Subcutaneous abdominal adipose tissue (tissue), 5 donors: ENCODE measurements at regions not wholly inside any gene's neighbourhood (a gene's known extent, or its start where the extent isn't known, plus 50 kb on each side); places are given as distances from the start of the nearest gene placed in this dataset.

ENCODE experiments used
- H3K27ac ChIP-seq: one replicate; pipeline ENCODE4 v1.7.0; 2013; ENCODE audit warnings: low read depth, mild to moderate bottlenecking, inconsistent platforms, low read length, moderate library complexity
- H3K27me3 ChIP-seq, 5 donors: one replicate each; pipeline ENCODE4 v1.7.0; 2013; ENCODE audit warnings: low read length in 5 of 5, inconsistent platforms in 1 of 5; ENCODE audit not compliant: control insufficient read depth in 5 of 5, insufficient read depth in 4 of 5
- H3K36me3 ChIP-seq, 5 donors: one replicate each; pipeline ENCODE4 v1.7.0; 2013; ENCODE audit warnings: low read length in 5 of 5; ENCODE audit not compliant: control insufficient read depth in 5 of 5, insufficient read depth in 5 of 5
- H3K4me1 ChIP-seq, 5 donors: one replicate each; pipeline ENCODE4 v1.7.0; 2013; ENCODE audit warnings: low read length in 5 of 5, mild to moderate bottlenecking in 3 of 5, moderate library complexity in 1 of 5; ENCODE audit not compliant: control insufficient read depth in 5 of 5, insufficient read depth in 5 of 5
- H3K4me3 ChIP-seq, 5 donors: one replicate each; pipeline ENCODE4 v1.7.0; 2013; ENCODE audit warnings: low read length in 5 of 5, low read depth in 1 of 5
- H3K9ac ChIP-seq, 5 donors: one replicate each; pipeline ENCODE4 v1.7.0; 2013; ENCODE audit warnings: low read length in 5 of 5, mild to moderate bottlenecking in 4 of 5, moderate library complexity in 3 of 5
- H3K9me3 ChIP-seq, 5 donors: one replicate each; pipeline ENCODE4 v1.7.0; 2013; ENCODE audit warnings: low read length in 5 of 5; ENCODE audit not compliant: control insufficient read depth in 5 of 5
- donor health status: healthy.
- donor health status: healthy.
- donor health status: healthy.
- donor health status: healthy.
- donor health status: healthy.

DNA sequence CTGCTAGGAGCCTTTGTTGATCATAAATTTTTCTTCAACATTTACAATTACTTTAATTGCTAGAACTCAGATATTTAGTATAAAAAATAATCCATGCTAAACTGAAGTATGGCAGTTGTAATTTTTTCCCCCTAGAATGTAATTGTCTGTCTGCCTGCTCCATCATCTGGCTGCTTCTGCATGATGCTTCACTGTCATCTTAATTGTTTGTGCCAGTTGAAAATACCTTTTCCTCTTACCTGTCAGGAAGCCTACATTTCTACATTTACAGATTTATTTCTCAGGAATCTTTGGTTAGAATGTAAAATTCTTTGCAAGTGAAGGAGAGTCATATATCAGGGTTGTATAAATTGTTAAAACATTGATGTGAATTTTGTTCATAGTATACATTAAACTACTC lies 348.6 kb downstream of the GRXCR1 start:
- H3K36me3 ChIP-seq = no peaks in the 10 kb centered on the region
- H3K27ac ChIP-seq = no peak overlapping the region
- no peaks in the 10 kb centered on the region for H3K9me3 ChIP-seq
- no peak overlapping the region for H3K4me3 ChIP-seq
- H3K27me3 ChIP-seq = no peaks in the 10 kb centered on the region
- H3K4me1 ChIP-seq = no peaks in the 10 kb centered on the region
- H3K9ac ChIP-seq = no peak overlapping the region

DNA sequence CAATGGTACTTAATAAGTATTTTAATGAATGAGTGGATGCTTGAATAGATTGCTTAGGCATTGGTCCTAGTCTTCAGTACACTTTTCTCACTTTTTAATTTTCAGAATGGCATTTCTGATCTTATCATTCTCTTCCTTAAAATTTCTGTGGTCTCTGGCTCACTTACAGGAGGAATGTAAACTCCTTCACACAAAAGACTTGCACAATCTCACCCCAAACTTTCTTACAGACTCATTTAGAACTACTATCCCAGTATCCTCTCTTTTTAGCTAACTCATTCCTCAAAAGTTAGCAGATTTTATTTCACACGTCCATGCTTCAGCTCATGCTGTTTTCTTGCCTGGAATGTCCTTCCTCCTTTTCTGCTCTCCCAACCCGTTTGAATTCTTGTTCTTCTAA lies 350.1 kb downstream of the GRXCR1 start:
- no peaks in the 10 kb centered on the region for H3K4me1 ChIP-seq
- no peaks in the 10 kb centered on the region for H3K36me3 ChIP-seq
- no peaks in the 10 kb centered on the region for H3K27me3 ChIP-seq
- no peak overlapping the region for H3K27ac ChIP-seq
- no peak overlapping the region for H3K4me3 ChIP-seq
- no peak overlapping the region for H3K9ac ChIP-seq
- no peaks in the 10 kb centered on the region for H3K9me3 ChIP-seq

DNA sequence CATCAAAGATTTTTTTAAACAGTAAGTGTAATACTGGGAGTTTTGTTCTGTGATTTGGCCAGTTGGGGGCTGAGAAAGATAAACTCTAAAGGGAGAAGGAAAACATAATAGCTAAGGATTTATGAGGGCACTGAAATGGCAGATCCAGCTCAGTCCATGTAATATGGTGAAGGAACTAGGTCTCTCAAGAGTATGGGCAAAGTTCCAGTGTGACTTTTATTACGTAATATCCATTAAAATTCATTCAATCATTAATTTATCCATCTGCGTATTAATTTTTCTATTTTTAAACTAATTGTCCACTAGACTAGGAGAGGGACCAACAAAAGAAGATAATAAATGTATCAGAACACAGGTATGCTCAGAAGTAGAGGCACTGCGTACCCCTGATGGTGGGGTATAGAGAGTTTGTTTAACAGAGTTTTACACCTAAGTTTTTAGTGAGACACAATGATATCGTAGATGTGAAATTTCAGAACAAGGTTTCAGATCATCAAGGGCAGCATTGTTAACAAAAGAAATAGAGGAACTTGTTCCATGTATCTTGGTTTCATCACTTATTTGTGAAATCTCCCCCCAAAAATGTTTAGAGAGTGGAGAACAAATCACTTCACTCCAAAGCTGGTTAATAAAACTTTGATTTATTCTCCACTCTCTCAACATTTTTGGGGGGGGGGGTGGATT lies 351.1 kb downstream of the GRXCR1 start:
- H3K27me3 ChIP-seq = no peaks in the 10 kb centered on the region
- no peak overlapping the region for H3K27ac ChIP-seq
- no peak overlapping the region for H3K9ac ChIP-seq
- H3K9me3 ChIP-seq = no peaks in the 10 kb centered on the region
- H3K4me3 ChIP-seq = no peak overlapping the region
- no peaks in the 10 kb centered on the region for H3K4me1 ChIP-seq
- H3K36me3 ChIP-seq = no peaks in the 10 kb centered on the region

DNA sequence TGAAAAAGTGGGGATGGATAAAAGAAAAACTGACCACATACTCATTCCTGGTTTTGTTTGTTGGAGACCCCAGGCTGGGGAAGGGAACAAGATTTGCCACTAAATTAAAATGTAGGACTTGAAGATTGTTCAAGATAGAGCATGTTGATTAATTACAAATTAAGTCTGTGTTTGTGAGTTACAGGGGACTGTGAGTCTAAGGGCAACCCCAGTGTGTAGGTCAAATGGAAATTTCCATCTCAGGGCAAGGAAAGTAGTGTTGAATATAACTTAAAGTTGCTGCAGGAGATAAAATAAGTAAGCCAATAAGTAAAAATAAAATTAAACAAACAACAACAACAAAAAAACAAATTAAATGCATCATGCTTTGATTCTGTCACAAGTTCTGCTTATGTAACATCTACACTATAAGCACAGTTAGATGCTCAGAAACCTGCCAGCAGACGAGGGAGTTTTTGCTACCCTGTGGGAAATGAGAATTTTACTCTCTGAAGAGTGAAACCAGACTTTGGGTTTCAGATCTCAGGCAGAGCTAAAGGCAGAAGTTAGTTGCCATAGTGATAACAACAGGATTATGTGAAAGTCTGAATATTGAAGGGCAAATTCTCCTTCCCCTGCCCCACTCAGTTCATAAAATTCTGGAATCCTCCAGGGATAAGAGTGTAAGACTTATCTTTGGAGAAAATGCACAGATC lies 352.3 kb downstream of the GRXCR1 start:
- no peaks in the 10 kb centered on the region for H3K4me1 ChIP-seq

DNA sequence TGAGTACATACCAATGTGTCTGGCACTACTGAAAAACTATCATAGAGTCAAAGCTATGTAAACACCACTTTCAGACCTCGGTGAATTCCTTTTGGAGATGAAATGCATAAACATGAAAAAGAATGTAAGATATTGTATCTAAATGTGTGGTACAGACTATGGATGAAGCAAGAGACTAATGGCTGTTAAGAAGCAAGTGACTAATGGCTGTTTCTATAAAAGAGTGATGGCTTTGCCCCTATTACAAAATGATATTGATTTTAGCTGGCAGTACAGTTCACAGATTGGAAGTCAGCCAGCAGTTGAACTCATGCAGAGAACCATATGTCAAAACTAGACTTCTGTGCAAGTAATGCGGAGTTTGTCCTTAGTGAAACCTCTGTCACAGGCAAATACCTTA lies 359.3 kb downstream of the GRXCR1 start:
- Histone ChIP-seq H3K27me3 (no peaks in the 10 kb centered on the region), H3K9ac (no peak overlapping the region), H3K4me1 (no peaks in the 10 kb centered on the region), H3K27ac (no peak overlapping the region), H3K36me3 (no peaks in the 10 kb centered on the region), H3K4me3 (no peak overlapping the region), H3K9me3 (peaks cover 0 to 5% (median 0%) of the 10 kb centered on the region in 5 donors)

More for the DNA sequence above, 352.3 kb downstream of the GRXCR1 start:
- Histone ChIP-seq H3K4me3 (no peak overlapping the region), H3K9me3 (no peaks in the 10 kb centered on the region), H3K27me3 (no peaks in the 10 kb centered on the region), H3K27ac (no peak overlapping the region), H3K36me3 (no peaks in the 10 kb centered on the region), H3K9ac (no peak overlapping the region)

DNA sequence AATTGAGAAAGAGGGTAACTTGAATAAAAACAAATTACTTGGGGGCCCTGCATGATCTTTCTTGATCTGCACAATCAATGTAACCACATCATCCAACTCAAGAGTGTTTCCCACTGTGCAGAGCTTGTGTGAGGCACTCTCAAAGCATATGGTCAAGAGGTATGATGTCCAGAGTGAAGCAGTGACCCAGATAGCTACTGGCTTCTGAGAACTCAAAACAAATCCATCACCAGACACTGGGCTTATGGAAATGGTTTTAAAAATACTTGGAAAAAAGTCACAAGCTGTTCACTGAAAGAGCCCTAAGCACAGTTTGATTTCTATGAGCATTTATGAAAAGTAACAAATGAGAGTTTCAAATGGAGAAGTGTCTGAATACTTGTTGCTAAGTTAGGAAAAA lies 361.0 kb downstream of the GRXCR1 start:
- no peak overlapping the region for H3K4me3 ChIP-seq
- H3K9ac ChIP-seq = no peak overlapping the region
- H3K9me3 ChIP-seq = peaks cover 0 to 7% (median 0%) of the 10 kb centered on the region in 5 donors
- no peak overlapping the region for H3K27ac ChIP-seq
- H3K36me3 ChIP-seq = no peaks in the 10 kb centered on the region
- H3K4me1 ChIP-seq = no peaks in the 10 kb centered on the region
- H3K27me3 ChIP-seq = no peaks in the 10 kb centered on the region

DNA sequence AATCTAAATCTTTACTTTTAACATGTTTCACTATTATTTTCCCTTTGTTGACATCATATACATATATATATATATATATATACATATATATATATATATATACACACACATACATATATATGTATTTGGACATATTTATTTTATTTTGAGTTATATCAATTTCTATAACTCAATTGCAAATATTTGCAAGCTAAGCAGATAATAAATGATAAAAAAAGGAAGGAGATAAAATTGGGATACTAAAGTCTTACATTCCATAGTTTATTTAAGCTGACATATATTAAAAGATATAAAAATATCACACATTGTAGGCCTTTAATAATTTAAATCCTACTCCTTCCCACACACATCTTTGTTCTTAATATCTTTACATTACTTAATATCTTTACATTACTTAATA lies 372.2 kb downstream of the GRXCR1 start:
- Histone ChIP-seq H3K9me3 (peaks cover 0 to 13% (median 3%) of the 10 kb centered on the region in 5 donors), H3K27me3 (no peaks in the 10 kb centered on the region), H3K27ac (no peak overlapping the region), H3K4me1 (no peaks in the 10 kb centered on the region), H3K4me3 (no peak overlapping the region), H3K36me3 (no peaks in the 10 kb centered on the region), H3K9ac (no peak overlapping the region)

DNA sequence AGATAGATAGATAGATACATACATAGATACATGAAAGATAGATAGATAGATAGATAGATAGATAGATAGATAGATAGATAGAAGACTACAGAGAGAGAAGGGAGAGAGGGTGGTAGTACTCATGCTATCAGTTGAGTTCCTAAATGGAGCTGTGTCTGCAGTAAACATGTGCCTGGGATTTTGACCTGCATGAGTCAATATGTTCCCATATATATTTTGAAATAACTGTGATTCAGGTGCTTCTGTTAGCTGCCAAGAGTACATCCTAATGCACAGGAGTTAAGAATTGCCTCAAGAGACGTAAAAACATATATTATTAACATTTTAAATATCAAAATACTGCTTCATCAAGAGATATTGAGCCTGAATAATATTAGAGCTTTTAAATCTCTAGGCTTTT lies 379.4 kb downstream of the GRXCR1 start:
- Histone ChIP-seq H3K4me1 (no peaks in the 10 kb centered on the region), H3K9me3 (peaks cover 0 to 3% (median 0%) of the 10 kb centered on the region in 5 donors)

DNA sequence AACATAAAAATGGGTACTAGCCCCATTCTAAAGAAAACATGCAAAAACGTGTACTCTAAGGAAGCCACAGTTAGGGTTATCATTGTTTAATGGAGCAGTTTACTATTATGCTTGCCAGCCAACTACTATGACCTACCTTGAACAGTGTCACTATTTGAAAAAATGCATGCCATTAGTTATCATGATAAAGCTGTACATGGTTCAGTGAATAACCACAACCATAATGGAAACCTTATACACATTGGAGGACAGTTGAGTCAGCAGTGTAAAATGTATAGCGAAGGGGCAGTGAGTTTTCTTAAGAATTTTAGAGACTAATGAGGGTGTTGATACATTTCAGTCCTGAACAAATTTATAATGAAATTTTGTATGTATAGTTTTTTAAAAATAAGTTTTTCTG lies 381.9 kb downstream of the GRXCR1 start:
- no peak overlapping the region for H3K9ac ChIP-seq
- H3K36me3 ChIP-seq = no peaks in the 10 kb centered on the region
- no peaks in the 10 kb centered on the region for H3K4me1 ChIP-seq
- peaks cover 0 to 3% (median 0%) of the 10 kb centered on the region in 5 donors for H3K9me3 ChIP-seq
- H3K27me3 ChIP-seq = no peaks in the 10 kb centered on the region
- no peak overlapping the region for H3K27ac ChIP-seq
- H3K4me3 ChIP-seq = no peak overlapping the region

More for the DNA sequence above, 379.4 kb downstream of the GRXCR1 start:
- no peaks in the 10 kb centered on the region for H3K36me3 ChIP-seq
- no peak overlapping the region for H3K27ac ChIP-seq
- H3K27me3 ChIP-seq = no peaks in the 10 kb centered on the region
- no peak overlapping the region for H3K4me3 ChIP-seq
- H3K9ac ChIP-seq = no peak overlapping the region

DNA sequence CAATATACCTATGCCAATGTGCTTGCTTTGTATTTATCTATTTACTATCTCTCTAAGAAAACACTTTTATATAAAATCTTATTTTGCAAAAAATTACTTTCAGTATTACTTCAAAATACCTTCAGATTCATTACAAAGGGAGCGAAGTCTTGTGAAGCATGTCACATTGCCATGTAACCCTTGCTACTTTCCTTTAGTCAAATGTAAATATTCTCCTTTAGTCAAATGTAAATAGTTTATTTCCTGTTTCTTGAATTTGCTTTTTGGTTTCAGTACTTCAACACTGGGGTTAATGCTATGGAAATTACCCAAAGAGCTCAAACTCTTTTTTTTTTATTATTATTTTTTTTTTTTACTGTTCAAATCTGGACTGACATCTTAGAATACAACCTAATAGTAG lies 383.3 kb downstream of the GRXCR1 start:
- Histone ChIP-seq H3K4me3 (no peak overlapping the region), H3K4me1 (no peaks in the 10 kb centered on the region), H3K9ac (no peak overlapping the region), H3K27ac (no peak overlapping the region), H3K27me3 (no peaks in the 10 kb centered on the region), H3K36me3 (no peaks in the 10 kb centered on the region), H3K9me3 (peaks cover 0 to 3% (median 0%) of the 10 kb centered on the region in 5 donors)
